ENCODE measurements at regions not wholly inside any gene's neighbourhood (a gene's known extent, or its start where the extent isn't known, plus 50 kb on each side); places are given as distances from the start of the nearest gene placed in this dataset.

DNA sequence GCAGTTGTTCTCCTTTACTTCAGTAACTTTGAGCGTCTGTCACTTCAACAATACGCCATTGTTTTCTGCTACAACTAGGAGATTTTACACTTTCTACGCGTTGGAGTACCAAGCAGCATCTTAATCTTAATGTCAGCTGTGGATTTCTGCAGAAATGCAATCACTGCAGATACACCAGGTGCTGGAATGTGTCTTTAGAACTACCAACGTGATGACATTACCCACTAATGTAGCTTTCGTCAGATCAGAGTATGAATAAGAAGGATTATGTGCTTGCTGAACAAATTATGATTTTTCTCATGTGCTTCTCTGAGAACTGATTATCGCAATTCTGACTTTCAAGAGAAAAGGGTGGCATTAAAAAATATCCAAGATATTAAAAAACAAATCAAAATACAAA, 77.5 kb upstream of the CNTN3 start:
- no peak for DNase-seq (ENCODE audit: low read depth)

DNA sequence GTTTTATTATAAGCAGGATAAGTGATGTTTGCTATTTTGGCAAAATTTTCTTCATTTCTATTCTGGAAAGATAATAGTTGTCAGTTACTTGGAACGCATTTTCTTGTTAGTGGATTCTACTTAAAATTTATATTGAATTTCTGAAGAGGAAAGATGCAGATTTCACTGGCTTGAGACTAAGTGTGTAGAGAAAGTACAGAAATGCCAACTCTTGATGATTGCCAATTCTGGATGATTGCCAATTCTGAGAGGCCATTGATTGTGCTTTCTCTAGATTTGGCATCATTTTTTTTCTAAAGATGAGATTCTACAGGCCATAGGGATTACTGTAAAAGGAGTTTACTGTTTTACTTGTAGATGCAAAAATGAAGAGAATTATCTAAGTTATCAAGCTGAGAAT, 58.9 kb upstream of the CNTN3 start:
- no peak for DNase-seq (ENCODE audit: low read depth)

DNA sequence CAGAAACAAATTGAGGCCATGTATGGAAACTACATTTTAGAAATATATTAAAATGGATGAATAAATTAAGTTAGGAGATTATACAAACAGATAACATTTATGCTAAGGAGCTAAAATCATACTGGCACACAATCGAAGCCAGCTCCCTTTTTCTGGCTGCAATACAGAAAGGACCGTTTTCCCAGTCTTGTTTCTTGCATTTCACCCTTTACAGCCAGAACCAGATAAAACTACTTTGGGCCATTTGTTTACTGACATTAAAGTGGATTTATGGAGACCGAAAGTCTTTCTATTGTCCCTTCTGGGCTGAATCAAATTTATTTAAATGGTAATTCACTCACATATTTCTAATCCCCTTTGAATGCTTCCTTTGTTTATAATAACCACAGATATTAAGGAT, 50.1 kb upstream of the CNTN3 start:
- no peak for DNase-seq (ENCODE audit: low read depth)

Data from GM04503 (cell line).